ENCODE measurements at regions not wholly inside any gene's neighbourhood (a gene's known extent, or its start where the extent isn't known, plus 50 kb on each side); places are given as distances from the start of the nearest gene placed in this dataset.

DNA sequence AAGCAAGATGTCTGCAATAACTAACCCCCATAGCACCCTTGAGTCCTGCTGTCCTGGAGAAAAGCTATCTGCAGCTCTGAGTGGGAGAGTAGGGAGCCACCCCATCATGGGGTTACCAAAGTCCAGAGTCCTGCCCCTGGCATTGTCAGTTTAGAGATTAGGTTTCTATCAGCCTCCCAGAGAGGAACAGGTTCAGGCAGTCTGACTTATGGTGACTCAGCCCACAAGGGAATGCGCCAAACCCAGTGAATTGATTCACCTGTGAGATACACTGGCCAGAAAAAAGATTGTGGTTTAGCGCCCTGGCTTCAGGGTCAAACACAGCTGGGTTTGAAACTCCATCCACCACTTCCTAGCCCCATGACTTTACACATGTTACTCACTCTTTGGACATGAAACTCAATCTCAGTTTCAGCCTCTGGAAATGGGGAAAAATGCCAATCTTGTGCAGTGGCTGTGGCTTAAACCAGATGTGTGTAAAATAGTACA is 263.6 kb upstream of the HES1 start:
- no peak overlapping the region for H3K27ac ChIP-seq (replicated peaks)
- H3K4me1 ChIP-seq = peaks cover 15% of the 10 kb centered on the region
- no peak for DNase-seq
- H3K4me3 ChIP-seq = no peak overlapping the region
- TF ChIP-seq, protein P1, sequence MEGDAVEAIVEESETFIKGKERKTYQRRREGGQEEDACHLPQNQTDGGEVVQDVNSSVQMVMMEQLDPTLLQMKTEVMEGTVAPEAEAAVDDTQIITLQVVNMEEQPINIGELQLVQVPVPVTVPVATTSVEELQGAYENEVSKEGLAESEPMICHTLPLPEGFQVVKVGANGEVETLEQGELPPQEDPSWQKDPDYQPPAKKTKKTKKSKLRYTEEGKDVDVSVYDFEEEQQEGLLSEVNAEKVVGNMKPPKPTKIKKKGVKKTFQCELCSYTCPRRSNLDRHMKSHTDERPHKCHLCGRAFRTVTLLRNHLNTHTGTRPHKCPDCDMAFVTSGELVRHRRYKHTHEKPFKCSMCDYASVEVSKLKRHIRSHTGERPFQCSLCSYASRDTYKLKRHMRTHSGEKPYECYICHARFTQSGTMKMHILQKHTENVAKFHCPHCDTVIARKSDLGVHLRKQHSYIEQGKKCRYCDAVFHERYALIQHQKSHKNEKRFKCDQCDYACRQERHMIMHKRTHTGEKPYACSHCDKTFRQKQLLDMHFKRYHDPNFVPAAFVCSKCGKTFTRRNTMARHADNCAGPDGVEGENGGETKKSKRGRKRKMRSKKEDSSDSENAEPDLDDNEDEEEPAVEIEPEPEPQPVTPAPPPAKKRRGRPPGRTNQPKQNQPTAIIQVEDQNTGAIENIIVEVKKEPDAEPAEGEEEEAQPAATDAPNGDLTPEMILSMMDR (IDR thresholded peaks at IDR 0.05; ENCODE audit: borderline replicate concordance) = no peak
- H3K36me3 ChIP-seq = no peaks in the 10 kb centered on the region
- H3K9me3 ChIP-seq (replicated peaks) = no peaks in the 10 kb centered on the region
- intact Hi-C loops (cut with micrococcal nuclease) = no loop called here
- peaks cover 35% of the 10 kb centered on the region for H3K27me3 ChIP-seq (ENCODE audit: low read depth)

GRCh38 chr3:193873426-193874201 is 262.3 kb upstream of the HES1 start:
- TF ChIP-seq, protein P1 (IDR thresholded peaks at IDR 0.05; ENCODE audit: borderline replicate concordance) = no peak

DNA sequence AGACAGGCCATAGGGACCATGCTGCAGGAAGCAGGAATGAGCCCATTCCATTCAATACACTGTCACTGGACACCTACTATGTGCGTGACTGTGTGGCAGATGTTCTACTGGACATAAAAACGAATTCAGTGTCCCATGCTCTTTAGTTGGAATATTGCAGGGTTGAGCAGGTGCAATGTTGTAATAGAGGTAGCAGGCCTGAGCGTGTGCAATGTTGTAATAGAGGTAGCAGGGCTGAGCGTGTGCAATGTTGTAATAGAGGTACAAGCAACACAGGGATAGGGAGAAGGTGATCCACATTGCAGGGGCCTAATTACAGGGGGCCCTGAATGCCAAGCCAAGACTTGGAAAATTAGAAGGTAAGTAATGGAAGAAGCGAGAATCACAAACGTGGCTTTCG is 261.4 kb upstream of the HES1 start:
- no peak overlapping the region for H3K4me3 ChIP-seq
- no peaks in the 10 kb centered on the region for H3K36me3 ChIP-seq
- intact Hi-C loops (cut with micrococcal nuclease) = no loop called here
- H3K4me1 ChIP-seq = peaks cover 7% of the 10 kb centered on the region
- TF ChIP-seq, protein P1 (IDR thresholded peaks at IDR 0.05; ENCODE audit: borderline replicate concordance) = no peak
- no peak overlapping the region for H3K27ac ChIP-seq (replicated peaks)
- H3K27me3 ChIP-seq (ENCODE audit: low read depth) = peaks cover 35% of the 10 kb centered on the region
- DNase-seq = no peak
- no peaks in the 10 kb centered on the region for H3K9me3 ChIP-seq (replicated peaks)

More at GRCh38 chr3:193873426-193874201, 262.3 kb upstream of the HES1 start:
- Histone ChIP-seq H3K27ac (replicated peaks) (no peak overlapping the region), H3K4me3 (no peak overlapping the region), H3K9me3 (replicated peaks) (no peaks in the 10 kb centered on the region), H3K27me3 (ENCODE audit: low read depth) (peaks cover 35% of the 10 kb centered on the region), H3K36me3 (no peaks in the 10 kb centered on the region), H3K4me1 (peaks cover 15% of the 10 kb centered on the region)
- no peak for DNase-seq
- intact Hi-C loops (cut with micrococcal nuclease) = no loop called here

- TF ChIP-seq, protein P1 (IDR thresholded peaks at IDR 0.05; ENCODE audit: borderline replicate concordance) = no peak
- Histone ChIP-seq H3K4me1 (peaks cover 1% of the 10 kb centered on the region), H3K4me3 (no peak overlapping the region), H3K36me3 (no peaks in the 10 kb centered on the region), H3K27ac (replicated peaks) (no peak overlapping the region), H3K27me3 (ENCODE audit: low read depth) (peaks cover 31% of the 10 kb centered on the region), H3K9me3 (replicated peaks) (no peaks in the 10 kb centered on the region)
- intact Hi-C loops (cut with micrococcal nuclease) = no loop called here
- DNase-seq = no peak
These were observed 260.9 kb upstream of the HES1 start for GRCh38 chr3:193874997-193875593.

- Histone ChIP-seq H3K4me1 (no peaks in the 10 kb centered on the region), H3K4me3 (no peak overlapping the region), H3K27ac (replicated peaks) (no peak overlapping the region), H3K36me3 (no peaks in the 10 kb centered on the region), H3K27me3 (ENCODE audit: low read depth) (peaks cover 25% of the 10 kb centered on the region), H3K9me3 (replicated peaks) (no peaks in the 10 kb centered on the region)
- intact Hi-C loops (cut with micrococcal nuclease) = no loop called here
- no peak for DNase-seq
- TF ChIP-seq, protein P1 (IDR thresholded peaks at IDR 0.05; ENCODE audit: borderline replicate concordance) = no peak
These were observed 260.2 kb upstream of the HES1 start for GRCh38 chr3:193875601-193876321.

Data from left ventricle myocardium inferior (tissue), 1 donor.